GM12875 (cell line): ENCODE measurements at regions not wholly inside any gene's neighbourhood (a gene's known extent, or its start where the extent isn't known, plus 50 kb on each side); places are given as distances from the start of the nearest gene placed in this dataset.

Experiments
- H3K4me3 ChIP-seq: one replicate; pipeline ENCODE4 v1.5.1; 2011; ENCODE audit warnings: low read depth, low read length, control low read depth
- CTCF ChIP-seq: IDR thresholded peaks from 2 replicates; pipeline ENCODE4 v1.5.1; 2011; ENCODE audit warnings: low read depth, mild to moderate bottlenecking, control low read depth, inconsistent platforms, low read length, moderate library complexity, borderline replicate concordance; ENCODE audit not compliant: insufficient read depth

- no peak overlapping the region for H3K4me3 ChIP-seq
- TF ChIP-seq CTCF, result no peak
Observed at GRCh38 chr5:17147170-17147569, 70.3 kb upstream of the BASP1 start.

- H3K4me3 ChIP-seq, result no peak overlapping the region
- no peak for TF ChIP-seq CTCF
Observed at GRCh38 chr5:17147617-17148016, 69.8 kb upstream of the BASP1 start.

- no peak overlapping the region for H3K4me3 ChIP-seq
- no peak for TF ChIP-seq CTCF
Observed at GRCh38 chr5:17148481-17148880, 69.0 kb upstream of the BASP1 start.

GRCh38 chr5:17149786-17150185 is 67.6 kb upstream of the BASP1 start:
- TF ChIP-seq CTCF, result no peak
- no peak overlapping the region for H3K4me3 ChIP-seq

- TF ChIP-seq CTCF, result no peak
- no peak overlapping the region for H3K4me3 ChIP-seq
Observed at GRCh38 chr5:17150531-17150930, 66.9 kb upstream of the BASP1 start.

GRCh38 chr5:17151686-17152085 is 65.7 kb upstream of the BASP1 start:
- H3K4me3 ChIP-seq, result no peak overlapping the region
- TF ChIP-seq CTCF, result no peak

GRCh38 chr5:17154211-17154996 is 63.0 kb upstream of the BASP1 start:
- no peak overlapping the region for H3K4me3 ChIP-seq
- no peak for TF ChIP-seq CTCF
